Epithelial cell of proximal tubule (primary cell): ENCODE measurements at regions not wholly inside any gene's neighbourhood (a gene's known extent, or its start where the extent isn't known, plus 50 kb on each side); places are given as distances from the start of the nearest gene placed in this dataset.

Source experiments
- DNase-seq: peaks from one replicate; pipeline ENCODE4 v3.0.0-alpha.2; 2011; ENCODE audit warnings: low read depth
- H3K4me3 ChIP-seq: 2 replicates; pipeline ENCODE4 v1.5.1; 2011; ENCODE audit warnings: low read depth, mild to moderate bottlenecking, low read length
- CTCF ChIP-seq: conservative IDR thresholded peaks from 2 replicates; pipeline ENCODE4 v1.5.1; 2012; ENCODE audit warnings: low read depth, mild to moderate bottlenecking, low read length

GRCh38 chrX:44096666-44097065 is 123.5 kb upstream of the NDP start:
- no peak for TF ChIP-seq CTCF
- H3K4me3 ChIP-seq, result no peak overlapping the region
- DNase-seq, result no peak

- no peak overlapping the region for H3K4me3 ChIP-seq
- DNase-seq, result no peak
- TF ChIP-seq CTCF, result no peak
Observed at GRCh38 chrX:44094821-44095530, 121.8 kb upstream of the NDP start.

- no peak for DNase-seq
- TF ChIP-seq CTCF, result no peak
- no peak overlapping the region for H3K4me3 ChIP-seq
Observed at GRCh38 chrX:44093431-44093830, 120.2 kb upstream of the NDP start.

GRCh38 chrX:44092778-44093177 is 119.6 kb upstream of the NDP start:
- no peak for DNase-seq
- H3K4me3 ChIP-seq, result no peak overlapping the region
- no peak for TF ChIP-seq CTCF

GRCh38 chrX:44088510-44089144 is 115.4 kb upstream of the NDP start:
- TF ChIP-seq CTCF, result no peak
- no peak overlapping the region for H3K4me3 ChIP-seq
- DNase-seq, result no peak

GRCh38 chrX:44085209-44085608 is 112.0 kb upstream of the NDP start:
- DNase-seq, result no peak
- no peak for TF ChIP-seq CTCF
- no peak overlapping the region for H3K4me3 ChIP-seq

- TF ChIP-seq CTCF, result no peak
- no peak for DNase-seq
Observed at GRCh38 chrX:44082829-44083228, 109.6 kb upstream of the NDP start.

More at GRCh38 chrX:44082829-44083228, 109.6 kb upstream of the NDP start:
- H3K4me3 ChIP-seq, result no peak overlapping the region
